Activated CD4-positive, alpha-beta T cell treated with anti-CD3 and anti-CD28 coated beads for 48 hours (primary cell): ENCODE measurements at regions not wholly inside any gene's neighbourhood (a gene's known extent, or its start where the extent isn't known, plus 50 kb on each side); places are given as distances from the start of the nearest gene placed in this dataset.
"Not testable (repeated sequence)": the region's sequence is repeated elsewhere in the genome, so short reads cannot be mapped to it uniquely, and the experiment has no call there.

ENCODE experiments used
- DNase-seq: peaks from one replicate; pipeline ENCODE4 v3.0.0-alpha.2; 2020

DNA sequence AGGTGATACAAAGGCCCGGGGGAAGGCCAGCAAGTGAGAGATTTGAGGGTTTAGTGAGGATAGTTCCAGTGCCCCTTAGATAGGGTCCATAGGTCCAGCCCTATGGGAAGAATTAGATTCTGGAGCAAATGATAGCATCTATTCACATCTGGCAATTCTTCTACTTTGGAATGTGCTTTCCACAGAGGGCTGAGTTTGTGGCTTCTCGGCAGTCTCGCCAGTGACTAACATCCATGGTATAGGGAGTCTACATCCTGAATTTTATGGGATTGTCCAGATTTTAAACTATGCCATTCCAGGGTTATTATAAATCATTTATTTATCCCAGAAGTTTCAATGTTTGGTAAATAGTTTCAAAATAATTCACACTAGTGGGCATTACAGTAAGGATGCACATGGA, 207.3 kb upstream of the ADO start:
- DNase-seq, result no peak

DNA sequence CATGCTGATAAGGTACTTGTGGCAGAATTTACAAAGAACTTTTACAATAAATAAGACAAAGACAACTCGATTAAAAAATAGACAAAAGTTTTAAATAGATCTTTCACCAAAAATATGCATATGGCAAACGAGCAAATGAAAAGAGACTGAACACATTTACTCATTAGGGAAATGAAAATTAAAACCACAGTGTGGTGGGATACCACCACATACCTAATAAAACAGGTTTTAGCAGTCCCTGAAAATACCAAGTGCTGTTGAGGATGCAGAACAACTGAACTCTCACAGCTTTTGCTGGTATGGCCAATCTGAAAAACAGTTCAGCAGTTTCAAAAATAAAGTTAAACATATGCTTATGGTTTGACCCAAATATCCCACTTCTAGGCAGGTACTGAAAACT, 205.4 kb upstream of the ADO start:
- DNase-seq, result no peak

DNA sequence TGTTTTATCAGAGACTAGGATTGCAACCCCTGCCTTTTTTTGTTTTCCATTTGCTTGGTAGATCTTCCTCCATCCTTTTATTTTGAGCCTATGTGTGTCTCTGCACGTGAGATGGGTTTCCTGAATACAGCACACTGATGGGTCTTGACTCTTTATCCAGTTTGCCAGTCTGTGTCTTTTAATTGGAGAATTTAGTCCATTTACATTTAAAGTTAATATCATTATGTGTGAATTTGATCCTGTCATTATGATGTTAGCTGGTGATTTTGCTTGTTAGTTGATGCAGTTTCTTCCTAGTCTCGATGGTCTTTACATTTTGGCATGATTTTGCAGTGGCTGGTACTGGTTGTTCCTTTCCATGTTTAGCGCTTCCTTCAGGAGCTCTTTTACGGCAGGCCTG, 198.0 kb upstream of the ADO start:
- not testable (repeated sequence) for DNase-seq

DNA sequence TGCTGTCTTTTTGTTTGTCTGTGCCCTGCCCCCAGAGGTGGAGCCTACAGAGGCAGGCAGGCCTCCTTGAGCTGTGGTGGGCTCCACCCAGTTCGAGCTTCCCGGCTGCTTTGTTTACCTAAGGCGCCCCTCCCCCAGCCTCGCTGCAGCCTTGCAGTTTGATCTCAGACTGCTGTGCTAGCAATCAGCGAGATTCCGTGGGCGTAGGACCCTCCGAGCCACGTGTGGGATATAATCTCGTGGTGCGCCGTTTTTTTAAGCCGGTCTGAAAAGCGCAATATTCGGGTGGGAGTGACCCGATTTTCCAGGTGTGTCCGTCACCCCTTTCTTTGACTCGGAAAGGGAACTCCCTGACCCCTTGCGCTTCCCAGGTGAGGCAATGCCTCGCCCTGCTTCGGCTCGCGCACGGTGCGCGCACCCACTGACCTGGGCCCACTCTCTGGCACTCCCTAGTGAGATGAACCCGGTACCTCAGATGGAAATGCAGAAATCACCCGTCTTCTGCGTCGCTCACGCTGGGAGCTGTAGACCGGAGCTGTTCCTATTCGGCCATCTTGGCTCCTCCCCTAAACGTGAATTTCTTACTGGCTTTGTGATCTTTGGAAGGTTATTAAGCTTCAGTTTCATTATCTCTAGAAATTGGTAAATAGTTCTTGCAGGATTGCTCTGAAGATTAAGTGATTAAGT, 196.2 kb upstream of the ADO start:
- not testable (repeated sequence) for DNase-seq

DNA sequence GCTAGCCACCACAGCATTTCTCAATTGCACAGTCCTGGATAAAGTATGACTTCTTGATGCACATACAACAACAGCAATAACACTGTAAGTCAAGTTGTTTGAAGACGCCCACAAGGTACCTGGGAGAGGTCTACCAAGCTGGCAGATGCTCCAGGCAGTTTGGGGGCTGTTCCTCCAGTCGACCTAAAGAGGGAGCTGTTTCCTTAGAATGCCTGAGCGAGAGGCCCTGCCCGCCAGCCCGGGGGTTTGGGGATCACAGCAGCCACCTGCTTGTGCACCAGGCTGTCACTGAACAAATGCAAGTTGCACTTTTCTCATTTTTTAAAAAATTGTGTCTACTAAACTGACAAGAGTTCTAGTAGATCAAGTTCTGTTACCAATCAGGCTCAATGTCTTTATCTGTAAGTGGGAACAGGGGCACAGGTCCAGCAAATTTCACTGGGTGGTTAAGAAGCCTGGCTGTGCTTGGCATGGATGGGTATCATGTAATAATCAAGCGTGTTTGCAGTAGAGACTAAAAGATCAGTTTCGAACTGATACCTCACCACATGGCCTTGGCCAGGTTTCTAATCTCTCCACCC, 193.8 kb upstream of the ADO start:
- peak; percentile 84 for DNase-seq

GRCh38 chr10:62613424-62613823, 191.1 kb upstream of the ADO start:
- no peak for DNase-seq

GRCh38 chr10:62613859-62614258, 190.7 kb upstream of the ADO start:
- no peak for DNase-seq

- DNase-seq, result peak; percentile 54
Observed at GRCh38 chr10:62614389-62615157, 189.9 kb upstream of the ADO start.

GRCh38 chr10:62616885-62617590, 187.5 kb upstream of the ADO start:
- peak; percentile 16 for DNase-seq

DNA sequence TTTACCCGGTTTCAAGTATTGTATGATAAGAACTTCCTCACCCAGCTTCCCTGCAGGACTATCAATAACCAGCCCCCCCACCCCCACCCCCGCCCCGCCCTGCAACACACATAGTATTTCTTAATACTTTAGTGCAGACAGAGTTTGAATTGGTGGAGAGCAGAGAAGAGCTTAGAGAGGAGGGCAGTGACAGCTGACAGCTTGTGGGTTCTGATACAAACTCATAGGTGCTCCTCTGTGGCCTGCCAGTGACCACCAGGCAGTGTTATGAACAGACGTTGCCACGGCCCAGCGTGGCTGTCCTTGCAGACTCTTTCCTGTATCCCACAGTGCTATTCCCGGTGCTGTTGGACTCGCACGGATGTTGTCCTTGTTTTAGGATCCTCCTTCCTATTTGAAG, 186.9 kb upstream of the ADO start:
- no peak for DNase-seq

DNA sequence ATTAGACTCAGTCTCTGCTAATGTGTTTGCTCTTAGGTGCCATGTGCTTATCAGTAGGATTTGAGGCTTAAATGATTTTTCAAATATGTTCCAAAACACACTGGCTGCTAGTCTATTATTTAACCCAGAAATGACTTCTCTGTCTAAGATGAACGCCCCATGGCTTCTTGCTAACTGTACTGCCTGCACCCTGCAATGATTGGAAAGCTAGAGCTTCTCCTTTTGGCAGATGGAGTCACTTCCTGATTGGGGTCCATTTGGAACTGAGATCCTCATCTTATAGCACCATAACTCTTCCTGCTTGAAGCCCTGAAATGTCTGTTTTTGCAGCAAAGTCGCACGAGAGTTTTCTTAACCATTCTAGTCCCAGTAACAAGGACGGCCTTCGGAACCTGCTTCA, 186.5 kb upstream of the ADO start:
- no peak for DNase-seq

DNA sequence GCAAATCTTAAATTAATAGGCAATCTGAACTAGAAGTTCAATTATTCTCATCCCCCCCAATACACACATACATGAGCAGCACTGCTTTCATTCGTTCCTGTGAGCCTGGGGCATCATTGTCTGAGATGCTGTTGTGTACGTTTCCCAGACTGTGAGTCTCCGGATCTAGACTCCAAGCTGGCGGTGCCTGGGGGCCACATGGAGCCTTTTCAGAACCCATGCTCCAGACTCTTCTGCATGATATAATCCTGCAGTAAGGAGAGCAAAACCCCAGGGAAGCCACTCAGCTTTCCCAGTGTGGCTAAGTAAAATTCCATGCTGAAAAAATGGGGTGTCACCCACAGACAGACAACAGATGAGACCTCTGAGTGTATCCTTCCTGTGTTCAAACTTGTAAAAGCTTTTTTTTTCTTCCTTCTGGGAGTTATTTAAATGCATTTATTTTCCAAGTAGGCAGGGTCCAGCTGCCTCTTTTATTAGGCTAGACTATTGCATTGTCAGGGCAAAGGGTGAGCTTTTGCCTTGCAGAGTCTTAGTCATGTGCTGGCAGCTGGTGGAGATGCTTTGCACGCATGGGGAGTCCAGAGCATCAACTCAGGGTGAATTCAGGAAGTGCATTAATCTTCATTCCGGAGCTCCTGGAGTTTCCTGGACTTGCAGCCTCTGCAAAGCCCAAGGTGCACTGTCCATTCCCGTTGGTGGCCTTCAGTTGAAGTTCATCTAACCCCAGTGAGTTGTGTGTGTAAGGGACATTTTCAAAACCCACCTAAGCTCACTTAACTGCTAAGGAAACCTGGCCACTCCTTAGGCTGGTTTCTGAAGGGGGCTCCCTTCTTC, 185.7 kb upstream of the ADO start:
- DNase-seq, result no peak

GRCh38 chr10:62619413-62619738, 185.1 kb upstream of the ADO start:
- DNase-seq, result no peak

GRCh38 chr10:62620491-62620890, 184.0 kb upstream of the ADO start:
- no peak for DNase-seq

GRCh38 chr10:62623223-62623622, 181.3 kb upstream of the ADO start:
- DNase-seq, result no peak

GRCh38 chr10:62625484-62625883, 179.0 kb upstream of the ADO start:
- no peak for DNase-seq

GRCh38 chr10:62626079-62626478, 178.4 kb upstream of the ADO start:
- no peak for DNase-seq

DNA sequence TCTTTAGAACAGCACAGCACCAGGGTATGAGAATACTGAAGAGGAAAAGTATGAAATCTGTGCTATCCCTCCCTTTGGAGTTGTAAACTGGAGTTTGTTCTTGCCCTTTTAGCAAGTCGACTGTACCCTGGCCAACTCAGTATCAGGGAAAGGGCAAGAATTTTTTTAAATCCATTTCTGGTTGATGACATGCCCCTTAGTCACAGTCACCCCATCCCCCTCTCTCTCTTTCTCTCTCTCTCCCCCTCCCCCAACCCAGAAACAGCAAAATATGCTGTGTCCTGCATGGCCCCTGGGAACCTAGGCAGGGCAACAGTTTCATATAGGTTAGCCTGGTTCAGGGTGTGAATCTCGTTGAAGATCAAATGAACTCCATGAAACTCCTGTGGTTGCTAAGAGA, 177.7 kb upstream of the ADO start:
- peak; percentile 22 for DNase-seq

DNA sequence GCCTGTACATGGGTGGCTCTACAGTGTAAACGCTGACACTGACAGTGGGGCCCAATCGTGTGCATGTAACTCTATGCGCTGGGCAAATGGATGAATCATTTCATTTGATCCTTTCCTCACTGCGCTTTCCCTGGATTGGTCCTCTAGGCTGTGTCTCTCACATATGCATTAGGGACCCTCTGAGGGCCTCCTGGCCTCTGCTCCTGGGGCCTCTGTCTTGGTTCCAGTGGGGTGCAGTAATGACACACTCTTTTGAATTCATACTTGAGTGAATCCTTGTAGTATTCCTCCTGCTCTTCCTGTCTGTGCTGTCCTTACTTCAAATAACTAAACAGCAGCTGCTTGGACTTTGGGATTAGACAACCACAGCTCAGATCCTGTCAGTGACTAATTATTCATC, 176.5 kb upstream of the ADO start:
- no peak for DNase-seq

DNA sequence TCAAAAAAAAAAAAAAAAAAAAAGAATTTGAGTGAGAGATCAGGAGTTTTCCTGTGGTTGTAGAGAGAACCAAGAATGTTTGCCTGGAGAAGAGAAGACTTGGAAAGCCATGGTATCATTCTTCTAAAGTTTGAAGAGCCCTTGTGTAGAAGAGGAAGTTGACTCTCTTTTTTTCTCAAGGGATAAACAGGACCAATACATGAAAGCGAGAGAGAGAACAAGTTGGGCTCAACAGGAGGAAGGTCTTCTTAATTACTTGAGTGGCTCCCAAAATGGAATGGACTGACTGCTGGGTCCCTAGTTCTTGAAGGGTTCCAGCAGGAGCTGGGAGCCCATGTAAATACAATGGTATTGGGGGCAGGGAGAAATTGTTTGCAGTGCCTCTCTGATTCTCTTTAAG, 173.3 kb upstream of the ADO start:
- no peak for DNase-seq

DNA sequence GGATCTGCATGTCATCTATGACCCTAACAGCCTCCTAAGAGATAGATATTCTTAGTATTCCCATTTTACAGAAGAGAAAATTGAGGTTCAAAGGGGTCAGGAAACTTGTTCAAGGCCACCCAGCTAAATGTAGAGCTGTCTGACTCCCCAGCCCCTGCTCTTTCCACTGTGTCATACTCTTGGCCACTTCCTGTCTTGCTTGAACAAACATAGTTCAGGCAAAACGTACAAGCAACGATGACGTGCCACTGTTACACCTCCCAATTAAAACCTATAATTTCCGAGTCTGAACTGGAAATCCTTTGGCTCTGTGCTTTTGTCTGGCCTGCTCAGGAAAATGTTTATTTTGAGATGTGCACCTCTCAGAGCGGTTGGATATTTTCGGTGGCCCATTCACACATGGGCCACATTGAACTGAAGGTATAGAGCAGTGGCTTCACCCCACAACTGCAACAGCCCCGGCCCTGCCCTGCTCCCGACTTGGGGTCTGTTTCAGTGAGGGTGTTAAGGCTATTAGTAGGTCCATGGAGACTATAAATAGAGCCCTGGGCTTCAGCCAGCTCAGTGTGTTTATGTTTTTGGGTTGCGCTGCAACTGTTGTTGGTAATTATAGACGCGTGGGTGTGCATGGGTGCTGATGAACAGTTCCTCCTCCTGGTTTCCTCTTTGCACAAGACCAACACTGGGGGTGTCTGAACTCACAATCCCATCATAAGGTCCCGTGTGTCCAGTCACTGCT, 172.3 kb upstream of the ADO start:
- peak; percentile 54 for DNase-seq

DNA sequence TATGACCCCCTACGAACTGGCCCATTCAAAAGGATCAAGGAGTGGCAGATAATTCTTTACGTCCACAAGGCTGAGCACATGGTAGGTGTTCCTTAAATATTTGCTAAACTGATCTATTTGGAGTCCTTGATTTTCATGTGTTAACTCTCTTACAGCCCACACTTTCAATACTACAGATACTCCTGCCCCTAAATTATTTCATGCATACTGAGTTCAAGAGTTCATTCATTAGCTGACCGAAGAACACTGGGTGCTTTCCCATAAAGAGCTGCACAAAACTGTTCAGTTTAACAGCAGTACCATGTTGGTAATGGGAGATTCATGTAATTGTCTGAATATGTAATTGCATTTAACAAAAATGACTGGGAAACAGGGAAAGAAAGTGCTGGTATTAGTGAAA, 170.5 kb upstream of the ADO start:
- DNase-seq, result no peak
